CD4-positive, CD25-positive, alpha-beta regulatory T cell (primary cell): ENCODE measurements at regions not wholly inside any gene's neighbourhood (a gene's known extent, or its start where the extent isn't known, plus 50 kb on each side); places are given as distances from the start of the nearest gene placed in this dataset.
"Not testable (repeated sequence)": the region's sequence is repeated elsewhere in the genome, so short reads cannot be mapped to it uniquely, and the experiment has no call there.

Experiments used
- ATAC-seq, 2 donors: fragments of 150-1000 bp; cut with Tn5 transposase; one replicate each; pipeline ENCODE4 v1.10.0; 2021; ENCODE audit warnings: low read depth in 2 of 2, moderate number of reproducible peaks in 2 of 2, moderate library complexity in 1 of 2
- DNase-seq, 3 donors: peaks; one replicate each; pipeline versions ENCODE4 v3.0.0 to v3.0.0-alpha.2; 2012 to 2022; ENCODE audit warnings: mixed read lengths in 1 of 3
- H3K27ac ChIP-seq: one replicate; pipeline ENCODE4 v1.7.0; 2013; ENCODE audit warnings: mild to moderate bottlenecking, low read length; ENCODE audit not compliant: insufficient read depth, poor library complexity, severe bottlenecking
- H3K27me3 ChIP-seq: one replicate; pipeline ENCODE4 v1.7.0; 2013; ENCODE audit warnings: low read length; ENCODE audit not compliant: control insufficient read depth, insufficient read depth
- H3K36me3 ChIP-seq: one replicate; pipeline ENCODE4 v1.7.0; 2013; ENCODE audit warnings: mild to moderate bottlenecking, low read length, moderate library complexity; ENCODE audit not compliant: control insufficient read depth, insufficient read depth
- H3K4me1 ChIP-seq: 2 replicates; pipeline ENCODE4 v1.7.0; 2013; ENCODE audit warnings: mild to moderate bottlenecking, low read length; ENCODE audit not compliant: insufficient read depth, control insufficient read depth, poor library complexity, severe bottlenecking
- H3K4me3 ChIP-seq: one replicate; pipeline ENCODE4 v1.7.0; 2013; ENCODE audit warnings: low read depth, mild to moderate bottlenecking, low read length, moderate library complexity
- H3K9me3 ChIP-seq, 2 experiments: 1 replicate in 1 of 2; 2 replicates in 1 of 2; pipeline ENCODE4 v1.7.0; 2013; ENCODE audit warnings: low read length in 2 of 2, mild to moderate bottlenecking in 1 of 2, moderate library complexity in 1 of 2; ENCODE audit not compliant: control insufficient read depth in 2 of 2
- H3K27ac Mint-ChIP-seq, 3 donors: one replicate each; pipeline ENCODE4 v1.8.0; 2020 to 2022; ENCODE audit warnings: mild to moderate bottlenecking in 3 of 3, mixed read lengths in 3 of 3, moderate library complexity in 2 of 3
- H3K27me3 Mint-ChIP-seq: one replicate; pipeline ENCODE4 v1.8.0; 2022; ENCODE audit warnings: mild to moderate bottlenecking, mixed read lengths
- H3K36me3 Mint-ChIP-seq: one replicate; pipeline ENCODE4 v1.8.0; 2020; ENCODE audit warnings: mixed read lengths
- H3K4me1 Mint-ChIP-seq, 4 donors: one replicate each; pipeline ENCODE4 v1.8.0; 2020 to 2022; ENCODE audit warnings: mixed read lengths in 4 of 4, mild to moderate bottlenecking in 1 of 4
- H3K4me3 Mint-ChIP-seq, 4 donors: one replicate each; pipeline ENCODE4 v1.8.0; 2020 to 2022; ENCODE audit warnings: mild to moderate bottlenecking in 4 of 4, mixed read lengths in 4 of 4, moderate library complexity in 3 of 4
- H3K9me3 Mint-ChIP-seq, 7 donors: one replicate each; pipeline ENCODE4 v1.8.0; 2020 to 2022; ENCODE audit warnings: mixed read lengths in 7 of 7, mild to moderate bottlenecking in 3 of 7, moderate library complexity in 2 of 7

DNA sequence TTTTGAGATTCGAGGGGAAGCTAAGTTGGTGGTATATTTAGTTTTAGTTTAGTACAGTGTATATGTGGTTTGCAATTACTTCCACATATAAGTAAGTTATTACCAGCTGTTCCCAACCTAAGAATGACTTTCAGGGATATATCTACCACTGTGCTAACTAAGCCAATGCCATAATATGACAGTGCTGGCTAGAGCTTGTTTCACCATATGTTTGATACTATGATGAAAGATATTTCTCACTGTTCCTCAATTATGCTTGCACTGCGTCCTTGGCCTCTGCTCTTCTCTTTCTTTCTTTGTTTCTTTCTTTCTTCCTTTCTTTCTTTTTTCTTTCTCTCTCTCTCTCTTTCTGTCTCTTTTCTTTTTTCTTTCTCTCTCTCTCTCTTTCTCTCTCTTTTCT, 113.8 kb upstream of the SKAP2 start:
- H3K9me3 ChIP-seq = peaks cover 6 to 8% of the 10 kb centered on the region in 2 experiments
- no peaks in the 10 kb centered on the region for H3K4me1 Mint-ChIP-seq
- no peaks in the 10 kb centered on the region for H3K27me3 ChIP-seq
- no peak overlapping the region for H3K27ac ChIP-seq
- H3K9me3 Mint-ChIP-seq = peaks cover 0 to 10% (median 0%) of the 10 kb centered on the region in 7 donors
- peaks cover 3% of the 10 kb centered on the region for H3K36me3 Mint-ChIP-seq
- no peaks in the 10 kb centered on the region for H3K4me1 ChIP-seq
- DNase-seq (no peak), ATAC-seq (no peak)
- H3K27ac Mint-ChIP-seq = peak overlapping the region in 1 of 3 donors; percentile 50
- no peaks in the 10 kb centered on the region for H3K27me3 Mint-ChIP-seq
- H3K4me3 Mint-ChIP-seq = no peak overlapping the region
- H3K36me3 ChIP-seq = no peaks in the 10 kb centered on the region
- no peak overlapping the region for H3K4me3 ChIP-seq

DNA sequence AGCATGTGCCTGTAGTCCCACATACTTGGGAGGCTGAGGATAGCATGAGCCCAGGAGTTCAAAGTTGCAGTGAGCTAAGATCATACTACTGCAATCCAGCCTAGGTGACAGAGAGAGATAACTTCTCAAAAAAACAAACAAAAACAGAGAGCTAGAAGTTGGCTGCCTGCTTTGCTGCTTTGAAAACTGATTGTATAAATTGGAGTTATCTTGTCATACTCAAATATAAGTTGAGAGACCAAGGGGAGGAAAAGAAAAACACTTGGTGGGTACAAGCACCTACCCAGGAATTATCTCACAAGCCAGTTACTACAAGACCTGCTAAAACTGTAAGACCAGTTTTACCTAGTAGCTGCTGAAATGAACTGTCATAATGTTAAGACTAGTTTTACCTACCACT, 112.5 kb upstream of the SKAP2 start:
- no peaks in the 10 kb centered on the region for H3K36me3 ChIP-seq
- no peak overlapping the region for H3K27ac ChIP-seq
- H3K36me3 Mint-ChIP-seq = no peaks in the 10 kb centered on the region
- H3K9me3 ChIP-seq = peaks cover 14 to 20% of the 10 kb centered on the region in 2 experiments
- H3K4me3 ChIP-seq = no peak overlapping the region
- no peaks in the 10 kb centered on the region for H3K4me1 ChIP-seq
- ATAC-seq = no peak
- peaks cover 8% of the 10 kb centered on the region for H3K27me3 Mint-ChIP-seq
- H3K27me3 ChIP-seq = no peaks in the 10 kb centered on the region
- H3K4me1 Mint-ChIP-seq = no peaks in the 10 kb centered on the region
- no peak overlapping the region for H3K4me3 Mint-ChIP-seq
- H3K9me3 Mint-ChIP-seq = peaks cover 0 to 13% (median 7%) of the 10 kb centered on the region in 7 donors
- no peak for DNase-seq
- H3K27ac Mint-ChIP-seq = no peak overlapping the region

DNA sequence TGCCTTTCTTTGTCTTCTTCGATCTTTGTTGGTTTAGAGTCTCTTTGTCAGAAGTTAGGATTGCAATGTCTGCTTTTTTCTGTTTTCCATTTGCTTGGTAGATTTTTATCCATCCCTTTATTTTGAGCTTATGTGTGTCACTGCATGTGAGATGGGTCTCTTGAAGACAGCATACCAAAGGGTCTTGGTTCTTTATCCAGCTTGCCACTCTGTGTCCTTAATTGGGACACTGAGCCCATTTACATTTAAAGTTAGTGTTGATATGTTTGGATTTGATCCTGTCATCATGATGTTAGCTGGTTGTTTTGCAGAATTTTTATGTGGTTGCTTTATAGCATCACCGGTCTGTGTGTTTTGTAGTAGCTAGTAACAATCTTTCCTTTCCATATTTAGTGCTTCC, 107.5 kb upstream of the SKAP2 start:
- not testable (repeated sequence) for H3K4me3 Mint-ChIP-seq, H3K36me3 ChIP-seq, ATAC-seq, H3K4me1 Mint-ChIP-seq, H3K4me1 ChIP-seq, H3K36me3 Mint-ChIP-seq, DNase-seq, H3K27ac ChIP-seq, H3K4me3 ChIP-seq, H3K27ac Mint-ChIP-seq, H3K27me3 ChIP-seq
- peaks cover 14 to 20% of the 10 kb centered on the region in 2 experiments for H3K9me3 ChIP-seq
- Mint-ChIP-seq H3K9me3 (peaks cover 0 to 24% (median 12%) of the 10 kb centered on the region in 7 donors), H3K27me3 (peaks cover 13% of the 10 kb centered on the region)

DNA sequence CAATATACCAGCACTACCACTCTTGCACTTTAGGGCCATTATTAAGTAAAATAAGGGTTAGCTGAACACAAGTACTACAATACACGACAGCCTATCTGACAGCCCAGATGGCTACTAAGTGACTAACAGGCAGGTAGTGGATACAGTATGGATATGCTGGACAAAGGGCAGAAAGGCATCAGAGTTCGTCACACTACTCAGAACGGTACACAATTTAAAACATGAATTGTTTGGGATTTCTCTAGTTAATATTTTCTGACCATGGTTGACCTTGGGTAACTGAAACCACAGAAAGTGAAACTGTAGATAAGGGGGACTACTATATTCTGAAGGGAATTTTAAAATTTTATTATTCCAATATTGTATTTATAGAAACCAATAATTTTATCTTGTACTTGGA, 101.3 kb upstream of the SKAP2 start:
- H3K27ac Mint-ChIP-seq = no peak overlapping the region
- peaks cover 0 to 2% (median 1%) of the 10 kb centered on the region in 7 donors for H3K9me3 Mint-ChIP-seq
- no peaks in the 10 kb centered on the region for H3K36me3 Mint-ChIP-seq
- peaks cover 3% of the 10 kb centered on the region for H3K27me3 Mint-ChIP-seq
- DNase-seq (no peak), ATAC-seq (no peak)
- Histone ChIP-seq H3K27ac (no peak overlapping the region), H3K9me3 (no peaks in the 10 kb centered on the region), H3K27me3 (no peaks in the 10 kb centered on the region), H3K36me3 (no peaks in the 10 kb centered on the region), H3K4me3 (no peak overlapping the region), H3K4me1 (no peaks in the 10 kb centered on the region)
- H3K4me1 Mint-ChIP-seq = no peaks in the 10 kb centered on the region
- H3K4me3 Mint-ChIP-seq = no peak overlapping the region

DNA sequence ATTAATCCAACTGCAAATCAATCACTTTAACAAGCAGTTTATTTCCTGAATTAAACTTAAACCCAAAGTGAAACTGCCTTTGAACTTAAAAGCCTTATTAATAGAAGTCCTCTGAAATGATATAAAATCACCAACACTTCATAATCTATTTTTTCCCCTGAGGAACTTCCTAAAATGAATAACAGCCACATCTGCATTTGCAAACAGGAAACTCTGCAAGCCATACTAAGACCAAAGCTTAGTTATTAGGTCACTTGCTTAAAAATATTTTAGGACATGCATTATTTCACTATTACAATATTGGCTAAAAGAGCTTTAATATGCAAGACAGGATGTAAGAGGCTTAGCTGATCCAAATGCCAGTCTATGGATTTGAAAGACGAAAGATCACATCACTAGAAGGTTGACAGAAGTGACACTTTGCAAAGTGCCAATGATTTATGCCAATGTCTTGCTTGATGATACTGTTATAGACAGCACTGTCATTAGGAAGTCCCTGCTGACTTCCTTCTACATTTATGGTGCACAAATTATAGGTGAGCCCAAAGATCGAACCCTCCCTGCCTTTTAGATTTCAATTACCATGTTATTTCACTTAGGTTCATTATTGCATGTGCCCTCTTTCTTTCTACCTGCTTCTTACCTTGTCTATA, 99.9 kb upstream of the SKAP2 start:
- Histone ChIP-seq H3K4me1 (no peaks in the 10 kb centered on the region), H3K27ac (no peak overlapping the region), H3K4me3 (no peak overlapping the region), H3K27me3 (no peaks in the 10 kb centered on the region), H3K9me3 (no peaks in the 10 kb centered on the region), H3K36me3 (no peaks in the 10 kb centered on the region)
- no peaks in the 10 kb centered on the region for H3K4me1 Mint-ChIP-seq
- H3K27ac Mint-ChIP-seq = no peak overlapping the region
- H3K36me3 Mint-ChIP-seq = no peaks in the 10 kb centered on the region
- ATAC-seq = no peak
- no peak for DNase-seq
- peaks cover 0 to 1% (median 0%) of the 10 kb centered on the region in 7 donors for H3K9me3 Mint-ChIP-seq
- no peak overlapping the region for H3K4me3 Mint-ChIP-seq
- H3K27me3 Mint-ChIP-seq = no peaks in the 10 kb centered on the region

DNA sequence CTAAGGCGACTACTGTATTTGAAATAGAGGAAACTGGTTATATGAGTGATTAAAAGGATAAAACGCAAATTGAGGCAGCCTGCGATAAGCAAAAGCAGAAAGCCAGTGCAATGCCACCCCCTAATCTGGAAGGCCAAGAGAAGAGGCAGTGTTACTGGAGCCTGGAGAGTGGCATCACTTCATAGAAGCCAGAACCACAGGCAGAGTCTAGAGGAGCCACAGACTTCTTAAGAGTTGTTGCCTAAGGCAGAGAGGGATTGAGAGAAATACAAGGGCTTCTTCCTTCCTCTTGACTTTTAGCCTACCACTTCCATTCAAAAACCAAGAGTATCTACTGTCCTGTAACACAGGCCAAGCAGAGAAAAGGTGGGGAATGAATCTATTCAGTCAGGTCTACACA, 94.9 kb upstream of the SKAP2 start:
- Histone ChIP-seq H3K9me3 (no peaks in the 10 kb centered on the region), H3K27ac (no peak overlapping the region), H3K27me3 (no peaks in the 10 kb centered on the region), H3K4me3 (no peak overlapping the region), H3K4me1 (no peaks in the 10 kb centered on the region), H3K36me3 (no peaks in the 10 kb centered on the region)
- Mint-ChIP-seq H3K4me1 (no peaks in the 10 kb centered on the region), H3K27me3 (peaks cover 16% of the 10 kb centered on the region), H3K27ac (no peak overlapping the region), H3K36me3 (no peaks in the 10 kb centered on the region), H3K4me3 (no peak overlapping the region), H3K9me3 (no peaks in the 10 kb centered on the region)
- ATAC-seq = no peak
- DNase-seq = no peak

DNA sequence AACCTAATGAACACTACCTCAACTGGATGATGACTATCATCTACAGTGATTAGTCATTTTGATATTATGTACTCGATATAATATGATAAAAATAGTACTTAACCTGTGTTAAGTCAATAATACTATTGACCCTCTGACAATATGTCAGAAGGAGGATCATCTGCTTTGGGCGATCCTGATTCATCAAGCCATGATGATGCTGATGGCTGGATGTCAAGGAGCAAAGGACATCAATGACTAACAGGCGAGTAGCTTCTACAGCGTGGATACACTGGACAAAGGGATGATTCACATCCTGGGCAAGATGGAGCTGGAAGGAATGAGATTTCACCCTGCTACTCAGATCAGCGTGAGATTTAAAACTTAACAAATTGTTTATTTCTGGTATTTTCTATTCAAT, 94.4 kb upstream of the SKAP2 start:
- Mint-ChIP-seq H3K36me3 (no peaks in the 10 kb centered on the region), H3K4me3 (no peak overlapping the region), H3K27me3 (peaks cover 16% of the 10 kb centered on the region), H3K9me3 (no peaks in the 10 kb centered on the region), H3K27ac (no peak overlapping the region), H3K4me1 (no peaks in the 10 kb centered on the region)
- DNase-seq = no peak
- H3K27ac ChIP-seq = no peak overlapping the region
- no peaks in the 10 kb centered on the region for H3K36me3 ChIP-seq
- no peaks in the 10 kb centered on the region for H3K4me1 ChIP-seq
- H3K27me3 ChIP-seq = no peaks in the 10 kb centered on the region
- no peak for ATAC-seq
- H3K4me3 ChIP-seq = no peak overlapping the region
- H3K9me3 ChIP-seq = no peaks in the 10 kb centered on the region

DNA sequence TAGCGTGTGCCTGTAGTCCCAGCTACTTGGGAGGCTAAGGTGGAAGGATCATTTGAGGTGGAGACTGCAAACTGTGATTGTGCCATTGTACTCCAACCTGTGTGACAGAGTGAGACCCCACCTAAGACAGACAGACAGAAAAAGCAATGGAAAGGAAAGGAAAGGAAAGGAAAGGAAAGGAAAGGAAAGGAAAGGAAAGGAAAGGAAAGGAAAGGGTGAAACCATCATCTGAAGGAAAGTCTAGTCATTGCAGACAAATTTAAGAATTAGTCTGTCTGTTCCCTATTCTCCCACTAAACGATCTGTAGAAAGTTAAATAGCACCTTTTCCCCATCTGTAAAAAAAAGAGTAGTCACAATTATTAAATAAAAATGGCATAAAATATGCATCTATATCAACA, 91.1 kb upstream of the SKAP2 start:
- H3K4me3 Mint-ChIP-seq = no peak overlapping the region
- Histone ChIP-seq H3K27me3 (peaks cover 2% of the 10 kb centered on the region), H3K4me3 (no peak overlapping the region), H3K36me3 (no peaks in the 10 kb centered on the region), H3K4me1 (no peaks in the 10 kb centered on the region), H3K9me3 (no peaks in the 10 kb centered on the region), H3K27ac (no peak overlapping the region)
- H3K36me3 Mint-ChIP-seq = no peaks in the 10 kb centered on the region
- ATAC-seq = no peak
- DNase-seq = no peak
- H3K9me3 Mint-ChIP-seq = no peaks in the 10 kb centered on the region
- H3K4me1 Mint-ChIP-seq = no peaks in the 10 kb centered on the region
- H3K27me3 Mint-ChIP-seq = peaks cover 32% of the 10 kb centered on the region
- no peak overlapping the region for H3K27ac Mint-ChIP-seq
